HepG2 (cell line): ENCODE measurements at regions not wholly inside any gene's neighbourhood (a gene's known extent, or its start where the extent isn't known, plus 50 kb on each side); places are given as distances from the start of the nearest gene placed in this dataset.
A peak's percentile ranks its signal among the peaks of the same experiment; 100 is the strongest.

Experiments
- AKNA ChIP-seq: sonication (generic); formaldehyde crosslinking; IDR thresholded peaks from 2 replicates; pipeline ENCODE4 v1.4.0; 2020; ENCODE audit warnings: missing genetic modification reagents, borderline replicate concordance
- ARID5B ChIP-seq: IDR thresholded peaks from 2 replicates; pipeline ENCODE4 v1.4.0; 2020; ENCODE audit warnings: mild to moderate bottlenecking, missing genetic modification reagents
- CHCHD3 ChIP-seq: sonication (generic); formaldehyde crosslinking; IDR thresholded peaks from 2 replicates; pipeline ENCODE4 v1.8.0; 2022; ENCODE audit warnings: mild to moderate bottlenecking, missing genetic modification reagents, moderate library complexity
- HDAC2 ChIP-seq: sonication (generic); formaldehyde crosslinking; IDR thresholded peaks from 2 replicates; pipeline ENCODE4 v1.4.0; 2020; ENCODE audit warnings: missing genetic modification reagents
- HOXA5 ChIP-seq: sonication (generic); formaldehyde crosslinking; IDR thresholded peaks from 2 replicates; pipeline ENCODE4 v1.4.0; 2020; ENCODE audit warnings: missing genetic modification reagents
- KLF15 ChIP-seq: sonication (generic); formaldehyde crosslinking; IDR thresholded peaks from 2 replicates; pipeline ENCODE4 v1.8.1; 2023; ENCODE audit warnings: borderline replicate concordance, mild to moderate bottlenecking, inconsistent platforms, missing genetic modification reagents, mixed read lengths
- MLX ChIP-seq: IDR thresholded peaks from 2 replicates; pipeline ENCODE4 v1.6.1; 2016
- PHF5A ChIP-seq: IDR thresholded peaks from one replicate; pipeline ENCODE4 v1.6.1; 2018; ENCODE audit warnings: low read depth, missing genetic modification reagents; ENCODE audit not compliant: unreplicated experiment
- REXO4 ChIP-seq: sonication (generic); formaldehyde crosslinking; IDR thresholded peaks from 2 replicates; pipeline ENCODE4 v1.8.0; 2022; ENCODE audit warnings: missing genetic modification reagents, mild to moderate bottlenecking, borderline replicate concordance
- RFX1 ChIP-seq: fragments of 450-650 bp; IDR thresholded peaks from 2 replicates; pipeline ENCODE4 v1.6.1; 2017
- SNAPC5 ChIP-seq: sonication (generic); formaldehyde crosslinking; IDR thresholded peaks from 2 replicates; pipeline ENCODE4 v1.8.1; 2023; ENCODE audit warnings: mild to moderate bottlenecking, missing genetic modification reagents, borderline replicate concordance
- SNRNP70 ChIP-seq: fragments of 200-400 bp; formaldehyde crosslinking; IDR thresholded peaks from 2 replicates; pipeline ENCODE4 v1.6.1; 2017; ENCODE audit warnings: mild to moderate bottlenecking, low read depth, low read length, moderate library complexity
- TSC22D2 ChIP-seq: sonication (generic); formaldehyde crosslinking; IDR thresholded peaks from 2 replicates; pipeline ENCODE4 v1.5.1; 2020; ENCODE audit warnings: missing genetic modification reagents, mild to moderate bottlenecking, borderline replicate concordance
- YY1 ChIP-seq: IDR thresholded peaks from 2 replicates; pipeline ENCODE4 v1.6.1; 2011; ENCODE audit warnings: low read length, low read depth, moderate library complexity, mild to moderate bottlenecking; ENCODE audit not compliant: insufficient read depth, insufficient replicate concordance
- ZMYM4 ChIP-seq: sonication (generic); formaldehyde crosslinking; IDR thresholded peaks from 2 replicates; pipeline ENCODE4 v1.8.1; 2023; ENCODE audit warnings: mild to moderate bottlenecking, missing genetic modification reagents
- ZNF496 ChIP-seq: sonication (generic); formaldehyde crosslinking; IDR thresholded peaks from 2 replicates; pipeline ENCODE4 v1.8.1; 2023; ENCODE audit warnings: mild to moderate bottlenecking, moderate library complexity, missing genetic modification reagents; ENCODE audit not compliant: insufficient replicate concordance
- ZNF501 ChIP-seq: sonication (generic); formaldehyde crosslinking; IDR thresholded peaks from 2 replicates; pipeline ENCODE4 v1.5.1; 2020; ENCODE audit warnings: mild to moderate bottlenecking, moderate library complexity, missing genetic modification reagents
- ZNF547 ChIP-seq: sonication (generic); formaldehyde crosslinking; IDR thresholded peaks from 2 replicates; pipeline ENCODE4 v1.5.1; 2020; ENCODE audit warnings: mild to moderate bottlenecking, missing genetic modification reagents
- ZSCAN31 ChIP-seq: sonication (generic); formaldehyde crosslinking; IDR thresholded peaks from 2 replicates; pipeline ENCODE4 v1.5.0; 2020; ENCODE audit warnings: low read depth, mild to moderate bottlenecking, missing genetic modification reagents

- TF ChIP-seq MLX (CRISPR knock-in tag): peak; percentile 47; the same call in 1 of the 2 replicates
- no peak for TF ChIP-seq HOXA5 (CRISPR knock-in tag)
- no peak for TF ChIP-seq PHF5A (CRISPR knock-in tag)
- no peak for TF ChIP-seq CHCHD3 (CRISPR knock-in tag)
- no peak for TF ChIP-seq KLF15 (CRISPR knock-in tag)
- TF ChIP-seq TSC22D2: no peak
- TF ChIP-seq ZNF496 (CRISPR knock-in tag): no peak
- no peak for TF ChIP-seq RFX1
- no peak for TF ChIP-seq REXO4 (CRISPR knock-in tag)
- TF ChIP-seq ARID5B (CRISPR knock-in tag): peak; percentile 26; the same call in 1 of the 2 replicates
- no peak for TF ChIP-seq YY1
- no peak for TF ChIP-seq SNAPC5
- TF ChIP-seq SNRNP70: no peak
- TF ChIP-seq AKNA (CRISPR knock-in tag): no peak
- no peak for TF ChIP-seq ZNF501 (CRISPR knock-in tag)
- TF ChIP-seq HDAC2 (CRISPR knock-in tag): 0 out of 2 replicates have a peak, but pooled peaks have one; percentile 14
- TF ChIP-seq ZSCAN31 (CRISPR knock-in tag): no peak
- TF ChIP-seq ZNF547: no peak
- no peak for TF ChIP-seq ZMYM4 (CRISPR knock-in tag)
Measured at GRCh38 chr2:2536416-2537056, 205.5 kb upstream of the MYT1L start (continued).
